HEK293 (cell line): ENCODE measurements at regions not wholly inside any gene's neighbourhood (a gene's known extent, or its start where the extent isn't known, plus 50 kb on each side); places are given as distances from the start of the nearest gene placed in this dataset.

ENCODE experiments used
- CTCF ChIP-seq: fragments of 450-650 bp; formaldehyde crosslinking; IDR thresholded peaks from 2 replicates; pipeline ENCODE4 v1.5.1; 2016; ENCODE audit warnings: missing biosample characterization, missing genetic modification characterization
- GLIS1 ChIP-seq: fragments of 450-650 bp; formaldehyde crosslinking; IDR thresholded peaks from 2 replicates; pipeline ENCODE4 v1.5.1; 2016; ENCODE audit warnings: missing biosample characterization, missing genetic modification characterization
- REPIN1 ChIP-seq: fragments of 450-650 bp; formaldehyde crosslinking; IDR thresholded peaks from 2 replicates; pipeline ENCODE4 v1.5.1; 2017; ENCODE audit warnings: missing biosample characterization, missing genetic modification characterization, low read depth
- ZBTB21 ChIP-seq: fragments of 450-650 bp; formaldehyde crosslinking; IDR thresholded peaks from 2 replicates; pipeline ENCODE4 v1.5.1; 2017; ENCODE audit warnings: missing biosample characterization, missing genetic modification characterization
- ZNF138 ChIP-seq: fragments of 450-650 bp; formaldehyde crosslinking; IDR thresholded peaks from 2 replicates; pipeline ENCODE4 v1.5.1; 2016; ENCODE audit warnings: missing biosample characterization, missing genetic modification characterization, borderline replicate concordance
- ZNF274 ChIP-seq, 2 experiments: fragments of 200-500 bp in 1 of 2; fragments of 450-650 bp in 1 of 2; sonication (Bioruptor generic) in 1 of 2; formaldehyde crosslinking in 1 of 2; IDR thresholded peaks; 2 replicates each; pipeline versions ENCODE4 v1.5.1 to v1.6.1; 2014 to 2016; ENCODE audit warnings: borderline replicate concordance in 1 of 2, inconsistent platforms in 1 of 2, low read length in 1 of 2, missing biosample characterization in 1 of 2, missing genetic modification characterization in 1 of 2
- ZNF302 ChIP-seq: fragments of 450-650 bp; formaldehyde crosslinking; IDR thresholded peaks from 2 replicates; pipeline ENCODE4 v1.5.1; 2016; ENCODE audit warnings: missing biosample characterization, missing genetic modification characterization, low read depth
- ZNF423 ChIP-seq: fragments of 450-650 bp; formaldehyde crosslinking; IDR thresholded peaks from 2 replicates; pipeline ENCODE4 v1.5.1; 2016; ENCODE audit warnings: missing biosample characterization, missing genetic modification characterization
- ZNF76 ChIP-seq: fragments of 450-650 bp; formaldehyde crosslinking; IDR thresholded peaks from 2 replicates; pipeline ENCODE4; 2016; ENCODE audit warnings: low read depth, missing biosample characterization, missing genetic modification characterization, borderline replicate concordance
- ZSCAN4 ChIP-seq: fragments of 450-650 bp; formaldehyde crosslinking; IDR thresholded peaks from 2 replicates; pipeline ENCODE4 v1.5.1; 2017; ENCODE audit warnings: missing biosample characterization, missing genetic modification characterization

- TF ChIP-seq CTCF (tag by site-specific recombination) (no peak), ZNF274 (IDR thresholded peaks at IDR 0.05; ENCODE audit: low read length) (no peak), ZNF274 (tag by site-specific recombination; IDR thresholded peaks at IDR 0.05; ENCODE audit: borderline replicate concordance) (no peak), ZNF302 (tag by site-specific recombination) (no peak), ZSCAN4 (no peak), REPIN1 (tag by site-specific recombination) (no peak), ZNF423 (tag by site-specific recombination) (no peak), GLIS1 (no peak), ZNF76 (tag by site-specific recombination) (no peak), ZBTB21 (tag by site-specific recombination) (no peak), ZNF138 (no peak)
Observed at GRCh38 chr14:50049703-50050570, 66.4 kb downstream of the VCPKMT start.
